ENCODE measurements at regions not wholly inside any gene's neighbourhood (a gene's known extent, or its start where the extent isn't known, plus 50 kb on each side); places are given as distances from the start of the nearest gene placed in this dataset.

DNA sequence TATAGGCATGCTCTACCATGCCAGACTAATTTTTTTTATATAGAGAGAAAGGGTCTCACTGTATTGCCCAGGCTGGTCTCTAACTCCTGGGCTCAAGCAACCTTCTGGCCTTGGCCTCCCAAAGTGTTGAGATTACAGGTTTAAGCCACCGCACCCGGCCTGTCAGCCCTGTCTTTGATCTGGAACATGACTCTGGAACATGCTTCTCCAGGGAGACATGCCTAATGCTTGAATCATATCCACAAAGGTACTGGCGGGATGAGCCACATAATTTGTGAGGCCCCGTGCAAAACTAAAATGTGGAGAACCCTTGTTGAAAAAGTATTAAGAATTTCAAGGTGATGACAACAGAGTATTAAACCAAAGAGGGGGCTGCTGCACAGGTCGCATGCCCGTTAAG, 282.8 kb downstream of the ARHGAP12 start:
- no peak for DNase-seq (ENCODE audit: low read depth in 3 of 3, low spot score in 1 of 3)

DNA sequence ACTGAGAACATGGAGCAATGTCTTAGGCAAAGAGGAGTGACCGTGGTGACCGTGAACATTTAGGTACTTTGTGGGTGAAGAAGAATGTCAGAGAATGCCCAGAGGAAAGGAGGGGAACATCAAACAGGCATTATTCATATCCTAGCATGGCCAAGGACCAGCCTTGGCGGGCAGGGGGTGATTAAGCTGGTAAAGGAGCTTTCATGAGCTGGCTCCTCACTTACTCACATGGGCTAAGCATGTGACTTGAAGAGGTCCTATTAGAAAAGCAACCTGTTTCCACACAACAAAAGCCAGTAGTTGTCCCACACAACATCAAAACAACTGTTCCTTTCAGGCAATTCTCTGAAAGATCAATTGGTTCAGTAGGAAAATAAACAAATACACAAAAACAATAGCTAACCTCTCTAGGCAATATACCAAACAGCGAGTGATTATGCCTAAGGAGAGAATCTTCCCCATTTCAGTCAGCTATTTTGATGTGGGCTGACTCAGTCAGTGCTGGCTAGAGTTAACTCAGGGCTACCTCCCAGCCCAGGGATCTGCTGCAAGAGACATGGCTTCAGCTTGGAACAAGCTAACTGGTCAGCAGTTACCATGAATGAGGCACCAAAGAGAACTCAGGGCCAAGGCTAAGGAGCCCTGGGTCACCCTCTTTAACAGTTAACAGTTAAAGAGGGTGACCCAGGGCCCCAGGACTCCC, 283.5 kb downstream of the ARHGAP12 start:
- no peak for DNase-seq (ENCODE audit: low read depth in 3 of 3, low spot score in 1 of 3)

DNA sequence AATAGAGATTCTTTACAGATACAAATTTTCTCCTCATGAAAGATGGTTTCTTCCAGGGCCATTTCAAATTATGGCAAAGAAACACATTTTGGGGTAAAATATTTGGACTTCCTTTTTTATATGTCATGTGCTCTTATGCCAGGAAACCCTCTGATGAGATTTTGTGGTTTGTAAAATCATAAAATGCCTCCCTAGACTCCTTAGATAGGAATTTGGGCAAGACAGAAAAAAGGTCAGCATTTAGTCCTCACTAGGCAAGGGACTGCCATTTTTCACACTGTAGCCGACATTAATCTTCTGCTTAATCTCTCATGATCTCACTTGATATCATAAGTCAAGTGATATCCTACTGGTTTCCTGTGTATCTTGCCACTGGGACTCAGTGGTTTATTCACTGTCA, 286.4 kb downstream of the ARHGAP12 start:
- DNase-seq (ENCODE audit: low read depth in 3 of 3, low spot score in 1 of 3), result no peak

DNA sequence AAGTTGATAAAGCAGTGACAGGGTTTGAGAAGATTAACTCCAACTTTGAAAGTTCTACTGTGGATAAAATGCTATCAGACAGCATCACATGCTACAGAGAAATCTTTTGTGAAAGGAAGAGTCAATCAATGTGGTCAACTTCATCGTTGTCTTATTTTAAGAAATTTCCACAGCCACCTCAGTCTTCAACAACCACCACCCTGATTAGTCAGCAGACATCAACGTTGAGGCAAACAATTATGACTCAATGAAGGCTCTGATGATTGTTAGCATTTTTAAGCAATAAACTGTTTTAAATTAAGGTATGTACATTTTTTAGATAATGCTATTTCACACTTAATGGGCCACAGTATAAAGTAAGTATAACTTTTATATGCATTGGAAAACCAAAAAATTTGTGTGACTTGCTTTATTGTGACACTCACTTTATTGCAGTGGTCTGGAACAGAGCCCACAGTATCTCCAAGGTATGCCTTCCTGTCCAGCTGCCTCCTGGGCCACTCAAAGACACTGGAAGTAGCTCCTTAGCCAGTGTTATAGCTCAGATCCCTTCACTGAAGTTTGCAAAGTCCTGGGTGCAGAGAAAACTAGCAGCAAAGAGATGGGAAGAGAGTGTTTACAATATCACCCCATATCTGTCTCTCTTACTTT, 293.1 kb downstream of the ARHGAP12 start:
- no peak for DNase-seq (ENCODE audit: low read depth in 3 of 3, low spot score in 1 of 3)

DNA sequence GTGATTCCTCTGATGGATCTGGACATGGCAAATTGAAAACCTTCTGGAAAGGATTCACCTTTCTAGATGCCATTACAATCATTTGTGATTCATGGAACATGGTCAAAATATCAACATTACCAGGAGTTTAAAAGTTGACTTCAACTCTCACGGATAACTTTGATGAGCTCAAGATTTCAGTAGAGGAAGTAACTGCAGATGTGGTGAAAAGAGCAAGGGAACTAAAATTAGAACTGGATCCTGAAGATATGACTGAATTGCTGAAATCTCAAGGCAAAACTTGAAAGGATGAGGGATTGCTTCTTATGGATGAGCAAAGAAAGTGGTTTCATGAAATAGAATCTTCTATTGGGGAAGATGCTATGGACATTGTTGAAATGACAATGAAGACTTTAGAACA, 293.6 kb downstream of the ARHGAP12 start:
- no peak for DNase-seq (ENCODE audit: low read depth in 3 of 3, low spot score in 1 of 3)

DNA sequence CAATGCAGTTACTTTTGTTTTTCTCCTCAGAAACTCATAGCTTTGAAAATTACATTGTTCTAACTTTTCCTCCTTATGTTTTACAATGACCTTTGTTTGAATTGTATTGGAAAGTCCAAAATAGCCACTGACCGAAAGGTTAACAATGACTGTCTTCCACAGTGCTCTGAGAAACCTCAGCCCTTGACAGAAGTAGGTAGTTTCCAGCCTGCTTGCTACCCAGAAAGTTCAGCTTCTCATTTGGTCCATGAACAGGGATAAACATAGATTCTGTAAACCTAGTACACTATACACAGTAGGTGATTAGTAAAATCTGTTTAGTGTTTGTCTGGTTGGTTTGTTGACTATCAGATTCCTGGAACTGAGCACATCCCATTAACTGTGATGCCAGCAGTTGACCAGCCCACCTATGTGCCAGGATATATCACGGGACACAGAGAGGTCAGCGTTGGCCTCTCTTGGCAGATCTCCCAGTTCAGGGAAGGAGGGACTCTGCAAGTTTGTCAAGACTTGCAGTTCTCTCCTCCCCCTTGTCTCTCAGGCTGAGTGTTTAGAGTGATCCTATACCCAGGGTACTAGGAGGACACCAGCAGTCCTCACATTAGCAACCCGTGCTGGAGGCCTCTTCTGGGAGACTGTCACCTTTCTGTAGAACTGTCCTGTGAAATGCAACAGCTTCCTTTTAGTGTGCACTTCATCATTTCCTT, 297.6 kb downstream of the ARHGAP12 start:
- DNase-seq (ENCODE audit: low read depth in 3 of 3, low spot score in 1 of 3), result no peak

DNA sequence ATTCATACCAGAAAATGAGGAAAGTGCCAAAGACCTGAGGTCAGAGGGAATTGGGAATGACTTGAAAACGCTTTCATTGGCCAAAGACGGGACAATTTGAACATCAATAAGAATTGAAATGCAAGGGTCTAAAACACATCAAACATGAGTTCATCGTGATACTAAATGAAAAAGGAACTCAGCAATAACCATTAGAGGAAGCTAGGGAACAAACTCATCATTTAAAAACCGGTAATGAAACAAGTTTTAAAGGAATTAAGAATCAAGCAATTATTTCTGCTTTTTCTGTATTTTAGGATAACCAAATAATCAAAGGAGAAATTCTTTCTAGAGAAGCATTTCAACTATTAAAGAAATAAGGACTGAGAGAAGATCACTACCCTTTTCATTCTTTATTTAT, 303.1 kb downstream of the ARHGAP12 start:
- no peak for DNase-seq (ENCODE audit: low read depth in 3 of 3, low spot score in 1 of 3)

DNA sequence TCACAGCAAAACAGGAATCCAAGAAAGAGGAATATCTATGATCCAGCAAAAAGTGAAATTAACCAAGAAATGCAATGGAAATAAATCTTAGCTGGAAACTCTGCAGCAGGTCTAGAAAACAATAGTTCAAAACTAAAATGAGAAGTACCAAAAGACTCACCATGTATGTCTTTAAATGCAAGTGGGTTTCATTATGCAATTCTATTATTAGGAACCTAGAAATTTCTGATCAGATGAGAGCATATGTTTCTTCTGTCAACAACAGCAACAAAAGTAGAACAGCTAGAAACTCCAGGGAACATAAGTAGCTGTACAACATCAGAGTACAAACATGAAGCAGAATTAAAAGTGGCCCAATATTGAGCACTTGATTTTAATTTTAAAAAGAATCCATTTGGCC, 304.0 kb downstream of the ARHGAP12 start:
- no peak for DNase-seq (ENCODE audit: low read depth in 3 of 3, low spot score in 1 of 3)

DNA sequence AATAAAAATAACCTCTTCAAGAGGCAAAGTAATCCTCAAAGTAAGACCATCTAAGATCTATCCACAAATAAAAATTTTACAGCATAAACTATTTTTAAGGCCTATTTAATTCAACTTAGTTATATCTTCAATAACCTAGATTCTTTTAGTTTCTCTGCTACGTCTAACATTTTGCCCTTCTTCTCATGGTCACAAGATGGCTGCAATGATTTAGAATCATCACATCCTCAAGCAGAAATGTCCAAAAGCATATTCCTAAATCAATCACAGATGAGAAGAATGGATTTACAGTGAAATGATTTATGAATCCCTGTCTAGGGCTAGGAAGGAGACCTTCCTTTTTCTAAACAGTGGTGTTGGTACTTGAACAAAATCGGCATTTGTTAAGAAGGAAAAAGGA, 304.7 kb downstream of the ARHGAP12 start:
- no peak for DNase-seq (ENCODE audit: low read depth in 3 of 3, low spot score in 1 of 3)

DNA sequence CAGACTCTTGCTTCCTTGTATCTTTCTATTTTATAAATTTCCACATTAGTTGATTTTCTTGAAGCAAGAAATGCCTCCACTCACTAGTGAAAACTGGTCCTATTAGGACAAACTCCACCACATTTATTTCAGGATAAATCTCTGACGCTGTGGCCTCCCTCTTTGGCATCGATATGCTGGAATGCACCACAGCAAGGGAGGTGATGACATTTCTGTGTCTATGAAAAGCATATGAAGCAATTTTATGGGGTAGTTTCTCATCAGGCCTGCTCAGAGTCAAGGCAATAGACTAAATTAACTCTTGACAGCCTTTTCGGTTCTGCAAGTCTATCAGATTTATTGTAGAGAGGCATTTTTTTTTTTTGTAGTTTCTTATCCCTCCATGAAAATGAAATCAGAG, 304.4 kb downstream of the ZEB1 start:
- no peak for DNase-seq (ENCODE audit: low read depth in 3 of 3, low spot score in 1 of 3)

DNA sequence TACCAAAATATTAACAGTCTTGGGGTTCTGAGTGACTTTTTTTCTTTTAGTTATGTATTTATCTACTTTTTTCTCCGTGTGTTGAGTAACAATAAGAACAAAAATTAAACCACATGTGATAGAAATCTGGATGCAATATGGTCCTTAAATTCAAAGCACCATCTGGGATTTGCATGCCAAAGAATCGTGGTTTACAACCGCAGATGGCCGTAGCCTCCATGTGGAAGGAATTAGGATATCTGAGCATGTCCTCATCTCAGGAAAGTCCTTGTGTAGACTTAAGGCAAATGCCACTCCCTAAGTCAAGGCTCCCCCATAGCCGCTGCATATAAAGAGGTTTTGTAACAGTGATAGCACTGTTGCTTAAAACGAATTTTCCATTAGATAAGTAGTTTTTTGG, 304.0 kb downstream of the ZEB1 start:
- no peak for DNase-seq (ENCODE audit: low read depth in 3 of 3, low spot score in 1 of 3)

DNA sequence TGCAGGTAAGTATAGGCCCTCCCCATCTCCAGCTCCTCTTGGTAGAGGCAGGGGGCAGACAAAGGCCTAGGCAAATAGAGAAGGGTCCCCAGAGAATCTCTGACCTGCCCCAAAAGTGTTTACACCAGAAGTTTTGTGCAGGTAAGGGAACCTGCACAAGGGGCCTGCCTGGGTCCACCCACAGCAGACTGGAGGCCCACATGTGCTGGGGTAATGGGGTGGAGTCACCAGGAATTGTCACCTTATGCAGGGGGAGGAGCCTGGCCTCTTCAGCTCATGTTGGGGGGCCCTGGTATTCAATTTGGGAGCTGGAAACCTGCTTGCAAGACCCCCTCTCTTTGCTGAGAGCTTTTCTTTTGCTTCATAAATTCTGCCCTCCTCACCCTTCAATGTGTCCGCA, 302.7 kb downstream of the ZEB1 start:
- no peak for DNase-seq (ENCODE audit: low read depth in 3 of 3, low spot score in 1 of 3)

DNA sequence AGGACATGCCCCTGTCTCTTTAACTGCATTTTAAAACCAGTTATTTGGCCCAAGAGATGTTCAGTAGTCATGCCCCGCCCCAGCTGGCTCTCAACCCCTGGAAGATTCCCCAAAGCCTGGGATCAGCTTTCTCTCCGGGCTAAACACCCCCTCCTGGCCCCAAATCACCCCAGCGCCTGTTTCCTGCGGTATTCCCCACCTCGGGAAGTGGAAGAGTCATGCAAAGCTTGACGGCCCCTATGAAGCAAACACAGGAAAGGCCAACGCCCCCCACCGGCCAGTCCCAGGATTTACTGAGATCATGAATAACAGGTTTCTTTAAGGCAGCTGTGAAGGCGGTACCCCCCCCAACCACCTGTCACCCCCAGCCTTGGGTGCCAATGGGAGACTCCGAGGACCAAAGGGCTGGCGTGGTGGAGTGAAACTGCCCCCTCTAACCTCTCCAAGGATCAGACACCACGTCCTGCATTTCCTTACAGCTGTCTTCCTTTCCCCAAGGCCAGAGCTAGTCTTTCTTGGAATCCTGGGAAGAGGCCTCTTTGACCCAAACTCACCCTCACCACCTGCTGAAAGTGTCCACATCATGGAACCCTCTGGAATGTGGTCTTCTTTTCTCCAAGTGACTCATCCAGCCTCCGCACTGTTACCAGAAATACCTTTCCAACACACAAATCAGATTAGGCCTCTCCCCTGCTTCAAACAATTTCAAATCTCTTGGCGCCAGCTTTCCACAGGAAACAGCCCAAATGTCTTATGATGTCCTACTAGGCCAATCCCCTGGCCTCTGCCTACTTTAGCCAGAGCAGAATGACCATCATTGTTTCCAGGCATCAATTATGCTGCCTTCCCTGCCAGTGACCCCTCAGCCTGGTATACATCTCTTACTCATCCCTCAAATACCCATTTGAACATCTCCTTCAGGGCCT, 301.5 kb downstream of the ZEB1 start:
- DNase-seq (ENCODE audit: low read depth in 3 of 3, low spot score in 1 of 3), result no peak

DNA sequence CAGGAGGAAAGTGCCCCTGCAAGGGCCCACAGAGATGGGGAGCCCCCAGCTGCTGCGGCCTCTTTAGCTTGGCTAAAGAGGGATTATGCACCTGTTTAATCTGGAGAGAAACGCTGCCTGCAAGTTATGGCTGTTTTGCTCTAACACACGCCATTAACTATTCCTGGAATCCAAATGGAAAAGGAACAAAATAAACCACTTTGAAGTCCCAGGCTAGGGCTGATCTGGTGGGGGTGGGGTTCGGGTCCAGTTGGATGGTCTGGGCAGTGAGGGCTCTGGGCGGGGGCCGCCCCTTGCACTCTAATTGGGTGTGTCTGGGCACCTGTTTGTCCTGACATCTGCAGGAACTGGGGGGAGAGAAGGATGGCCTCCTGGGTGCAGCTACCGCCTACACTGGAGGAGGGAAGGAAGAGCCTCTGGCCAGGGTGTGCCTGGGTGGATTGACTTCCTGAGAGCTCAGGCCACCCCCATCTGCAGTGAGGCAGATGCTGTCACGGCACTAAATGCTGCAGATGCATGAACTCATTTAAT, 300.6 kb downstream of the ZEB1 start:
- DNase-seq (ENCODE audit: low read depth in 3 of 3, low spot score in 1 of 3), result no peak

DNA sequence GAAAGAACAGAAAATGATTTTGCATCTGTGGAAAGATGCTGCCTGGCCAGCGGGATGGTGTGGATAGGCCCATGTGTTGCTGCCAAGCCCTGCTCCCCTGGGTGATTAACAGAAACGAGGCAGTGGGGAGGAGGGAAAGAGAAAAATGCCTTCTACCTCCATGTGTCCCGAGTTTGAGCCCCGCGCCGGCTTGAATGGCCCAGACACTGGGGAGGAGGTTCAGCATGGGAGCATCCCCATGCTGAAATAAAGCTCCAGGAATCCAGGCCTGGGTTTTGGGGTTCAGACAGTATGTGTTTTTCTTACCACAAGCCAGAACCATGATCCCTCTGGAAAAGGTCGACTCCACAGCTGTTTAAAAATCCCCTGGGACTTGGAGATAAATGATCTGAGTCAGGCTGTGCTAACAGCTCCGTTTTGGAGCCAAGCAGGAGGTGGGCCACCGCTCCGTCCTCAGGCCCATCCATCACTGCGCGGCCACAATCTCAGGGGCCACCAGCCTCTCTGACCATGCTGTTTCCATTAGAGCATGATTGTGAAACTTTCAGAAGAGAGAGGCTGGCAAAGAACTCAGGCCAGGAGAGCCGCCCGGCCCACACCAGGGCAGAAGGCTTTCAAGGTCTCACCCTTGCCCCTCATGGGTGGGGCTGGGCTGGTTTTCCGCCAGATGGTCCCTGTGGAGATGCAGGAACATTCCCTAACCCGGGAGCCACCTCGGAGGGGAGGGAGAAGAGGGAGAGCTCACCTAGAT, 299.7 kb downstream of the ZEB1 start:
- no peak for DNase-seq (ENCODE audit: low read depth in 3 of 3, low spot score in 1 of 3)

DNA sequence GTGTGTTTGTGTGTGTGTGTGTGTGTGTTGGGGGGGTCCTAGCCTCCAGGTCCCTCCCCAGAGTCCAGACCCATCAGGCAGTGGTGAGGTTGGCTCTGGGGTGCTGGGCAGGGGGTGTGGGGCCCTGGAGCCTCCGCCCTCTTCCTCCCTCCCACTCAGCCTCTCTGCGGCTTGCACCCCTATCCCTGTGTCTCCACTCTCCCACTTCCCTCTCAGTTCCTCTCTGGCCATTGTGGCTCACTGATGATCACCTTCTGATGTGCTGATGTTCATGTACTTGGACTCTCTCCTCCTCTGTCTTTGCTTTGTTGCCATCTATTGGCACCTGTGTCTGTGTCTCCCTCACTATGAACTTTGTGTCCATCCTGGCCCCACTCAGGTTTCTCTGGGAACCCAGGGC, 298.7 kb downstream of the ZEB1 start:
- DNase-seq (ENCODE audit: low read depth in 3 of 3, low spot score in 1 of 3), result no peak

DNA sequence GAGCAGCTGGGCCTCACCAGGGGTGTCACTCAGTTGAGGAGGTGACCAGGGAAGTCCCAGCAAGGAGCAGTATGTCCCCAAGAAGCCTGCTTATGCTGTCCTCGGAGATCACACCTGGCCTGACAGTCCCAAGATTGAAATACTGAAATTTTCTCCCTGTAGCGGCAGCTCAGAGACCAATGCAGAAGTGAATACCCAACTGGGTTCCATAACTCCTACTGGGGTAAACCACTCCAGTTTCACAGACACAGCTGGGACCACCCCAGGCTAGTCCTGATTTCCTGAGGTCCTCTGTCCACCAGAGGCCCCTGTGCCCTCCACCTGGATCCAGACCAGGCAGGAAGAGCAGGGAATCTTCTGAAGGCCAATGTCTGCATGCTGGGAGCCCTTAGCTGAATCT, 298.1 kb downstream of the ZEB1 start:
- DNase-seq (ENCODE audit: low read depth in 3 of 3, low spot score in 1 of 3), result no peak

DNA sequence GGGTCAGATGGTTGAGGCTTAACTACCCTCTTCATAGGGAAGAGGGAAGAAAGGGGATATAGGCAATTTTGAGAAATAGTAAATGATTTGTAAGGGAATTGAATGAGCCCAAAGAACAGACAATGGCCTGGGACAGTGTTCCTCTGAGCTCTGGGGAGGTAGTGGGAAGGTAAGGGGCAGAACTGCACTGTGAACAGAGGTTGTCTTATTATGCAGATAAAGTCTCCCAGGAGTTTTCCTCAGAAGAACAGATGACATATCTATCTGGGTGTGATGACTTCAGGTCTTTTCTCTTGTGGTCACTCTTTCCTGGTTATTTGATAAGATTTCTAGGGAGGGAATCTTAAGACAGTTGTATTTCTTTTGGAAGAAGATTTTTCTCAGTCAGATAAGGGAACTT, 296.1 kb downstream of the ZEB1 start:
- no peak for DNase-seq (ENCODE audit: low read depth in 3 of 3, low spot score in 1 of 3)

DNA sequence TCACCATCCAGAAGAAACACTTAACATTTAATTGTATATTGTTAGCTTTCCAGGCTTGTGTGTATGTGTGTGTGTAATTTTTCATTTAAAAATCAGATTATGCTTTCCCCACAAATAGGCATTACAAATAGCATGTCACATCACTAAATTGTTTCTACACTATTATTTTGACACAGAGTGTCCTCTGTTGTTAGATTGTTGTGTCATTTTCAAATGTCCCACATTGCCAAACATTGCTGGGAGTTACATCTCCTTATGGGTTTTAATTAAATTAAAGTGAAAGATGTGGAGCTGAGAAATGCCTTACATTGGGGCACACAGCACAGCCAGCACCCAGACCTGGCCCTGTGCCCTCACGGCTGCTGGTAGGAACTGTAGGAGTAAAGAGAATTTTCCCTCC, 295.6 kb downstream of the ZEB1 start:
- DNase-seq (ENCODE audit: low read depth in 3 of 3, low spot score in 1 of 3), result no peak

DNA sequence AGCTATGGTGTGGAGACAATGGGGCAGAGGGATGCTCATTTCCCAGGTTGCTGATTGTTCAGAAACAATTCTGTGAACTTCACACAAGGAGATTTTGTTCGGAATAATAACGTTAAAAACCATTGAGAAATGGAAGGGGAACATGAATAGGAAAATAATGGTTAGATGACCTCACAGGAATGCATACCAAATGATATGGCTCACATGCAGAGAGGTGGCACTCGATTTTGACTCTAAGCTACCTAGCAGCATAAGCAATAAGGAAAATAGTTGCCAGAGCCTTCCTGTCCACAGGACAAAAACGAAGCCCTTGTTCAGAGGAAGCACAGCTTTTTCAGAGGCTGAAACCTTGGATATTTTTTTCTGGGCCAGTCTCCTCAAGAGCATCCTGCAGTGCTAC, 293.1 kb downstream of the ZEB1 start:
- DNase-seq (ENCODE audit: low read depth in 3 of 3, low spot score in 1 of 3), result no peak

DNA sequence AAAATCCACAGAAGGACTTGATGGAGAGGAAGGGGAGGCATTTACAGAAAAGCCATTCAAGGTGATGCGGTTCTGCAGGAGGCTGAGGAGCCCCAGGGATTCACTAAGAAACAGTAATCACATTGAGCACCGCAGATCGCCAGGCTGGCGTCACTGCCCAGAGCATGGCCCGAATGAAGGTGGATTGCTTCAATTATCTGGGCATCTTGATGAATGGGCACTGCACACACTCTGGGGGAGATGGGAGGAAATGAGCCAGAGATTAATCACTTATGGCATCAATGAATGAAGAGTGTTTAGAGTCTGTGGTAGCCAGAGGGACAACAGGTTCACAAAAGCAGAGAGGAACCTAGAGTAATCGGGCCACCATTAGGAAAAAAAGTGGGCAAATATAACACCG, 292.1 kb downstream of the ZEB1 start:
- no peak for DNase-seq (ENCODE audit: low read depth in 3 of 3, low spot score in 1 of 3)
